GM23338 (cell line): ENCODE measurements at regions not wholly inside any gene's neighbourhood (a gene's known extent, or its start where the extent isn't known, plus 50 kb on each side); places are given as distances from the start of the nearest gene placed in this dataset.

Experiments used
- ATAC-seq: fragments of 200-7000 bp; cut with Tn5 transposase; 3 replicates; pipeline ENCODE4 v1.9.1; 2020
- DNase-seq: peaks from one replicate; pipeline ENCODE4 v3.0.0-alpha.2; 2015; ENCODE audit warnings: low spot score
- H2AFZ ChIP-seq: fragments of 200-600 bp; sonication (generic); 2 replicates; pipeline ENCODE4 v1.8.0; 2016; ENCODE audit warnings: antibody characterized with exemption, mild to moderate bottlenecking, moderate library complexity
- H3F3A ChIP-seq: fragments of 200-600 bp; sonication (generic); replicated peaks from 2 replicates; pipeline ENCODE4 v1.8.0; 2017; ENCODE audit warnings: antibody characterized with exemption, mixed run types, low read depth
- H3K27ac ChIP-seq: fragments of 200-600 bp; sonication (generic); 2 replicates; pipeline ENCODE4 v1.6.1; 2016; ENCODE audit warnings: low read depth
- H3K27me3 ChIP-seq: fragments of 200-600 bp; sonication (generic); 2 replicates; pipeline ENCODE4 v1.8.0; 2016; ENCODE audit warnings: mild to moderate bottlenecking, mixed run types, moderate library complexity; ENCODE audit not compliant: insufficient read depth
- H3K36me3 ChIP-seq: fragments of 200-600 bp; sonication (generic); 2 replicates; pipeline ENCODE4 v1.8.0; 2016; ENCODE audit warnings: mild to moderate bottlenecking; ENCODE audit not compliant: insufficient read depth
- H3K4me1 ChIP-seq: fragments of 200-600 bp; sonication (generic); 2 replicates; pipeline ENCODE4 v1.8.0; 2016; ENCODE audit warnings: mild to moderate bottlenecking, moderate library complexity; ENCODE audit not compliant: insufficient read depth
- H3K4me2 ChIP-seq: fragments of 200-600 bp; sonication (generic); 2 replicates; pipeline ENCODE4 v1.7.1; 2017; ENCODE audit warnings: mixed run types
- H3K4me3 ChIP-seq: fragments of 200-600 bp; sonication (generic); 2 replicates; pipeline ENCODE4 v1.6.1; 2016; ENCODE audit warnings: mixed run types
- H3K79me2 ChIP-seq: fragments of 200-600 bp; sonication (generic); replicated peaks from 2 replicates; pipeline ENCODE4 v1.8.0; 2017; ENCODE audit warnings: mild to moderate bottlenecking; ENCODE audit not compliant: insufficient read depth
- H3K9me2 ChIP-seq: fragments of 200-600 bp; sonication (generic); 2 replicates; pipeline ENCODE4 v1.8.0; 2017; ENCODE audit not compliant: insufficient read depth
- H4K20me1 ChIP-seq: fragments of 200-600 bp; sonication (generic); replicated peaks from 2 replicates; pipeline ENCODE4 v1.8.0; 2017; ENCODE audit warnings: mild to moderate bottlenecking; ENCODE audit not compliant: insufficient read depth
- H3K27ac Mint-ChIP-seq: 2 replicates; pipeline ENCODE4 v1.8.0; 2020; ENCODE audit warnings: inconsistent platforms, mild to moderate bottlenecking, moderate library complexity, mixed read lengths
- H3K27me3 Mint-ChIP-seq: 3 replicates; pipeline ENCODE4 v1.8.0; 2022; ENCODE audit warnings: low read depth, mild to moderate bottlenecking, moderate library complexity, mixed read lengths, inconsistent platforms; ENCODE audit not compliant: insufficient read depth, poor library complexity
- H3K36me3 Mint-ChIP-seq: 3 replicates; pipeline ENCODE4 v1.8.0; 2021; ENCODE audit warnings: low read depth, mild to moderate bottlenecking, inconsistent platforms, moderate library complexity, mixed read lengths
- H3K4me1 Mint-ChIP-seq: 3 replicates; pipeline ENCODE4 v1.8.0; 2020; ENCODE audit warnings: mild to moderate bottlenecking, inconsistent platforms, mixed read lengths
- H3K4me3 Mint-ChIP-seq: 3 replicates; pipeline ENCODE4 v1.8.0; 2021; ENCODE audit warnings: moderate library complexity, mild to moderate bottlenecking, inconsistent platforms, mixed read lengths
- H3K9me3 Mint-ChIP-seq: 3 replicates; pipeline ENCODE4 v1.8.0; 2020; ENCODE audit warnings: moderate library complexity, mild to moderate bottlenecking, inconsistent platforms, mixed read lengths
- ETS1 ChIP-seq: IDR thresholded peaks from 2 replicates; pipeline ENCODE4 v1.6.1; 2016; ENCODE audit warnings: antibody characterized with exemption
- EZH2 ChIP-seq: fragments of 200-600 bp; sonication (generic); IDR thresholded peaks from one replicate; pipeline ENCODE4 v1.8.0; 2017; ENCODE audit warnings: antibody characterized with exemption, mild to moderate bottlenecking, low read depth; ENCODE audit not compliant: unreplicated experiment
- EZH2phosphoT487 ChIP-seq: fragments of 200-600 bp; sonication (generic); IDR thresholded peaks from one replicate; pipeline ENCODE4 v1.8.1; 2018; ENCODE audit warnings: antibody characterized with exemption; ENCODE audit not compliant: unreplicated experiment
- NANOG ChIP-seq: IDR thresholded peaks from 2 replicates; pipeline ENCODE4 v1.6.1; 2016; ENCODE audit warnings: antibody characterized with exemption, borderline replicate concordance
- STAT1 ChIP-seq: IDR thresholded peaks from one replicate; pipeline ENCODE4 v1.6.1; 2016; ENCODE audit warnings: antibody characterized with exemption; ENCODE audit not compliant: unreplicated experiment
- ZNF114 ChIP-seq: fragments of 250-450 bp; sonication (Bioruptor Pico); IDR thresholded peaks from 2 replicates; pipeline ENCODE4 v1.5.0; 2020; ENCODE audit warnings: mild to moderate bottlenecking, moderate library complexity
- ZNF331 ChIP-seq: fragments of 250-450 bp; sonication (Bioruptor Pico); IDR thresholded peaks from 2 replicates; pipeline ENCODE4 v1.5.0; 2020; ENCODE audit warnings: low read depth, mild to moderate bottlenecking, moderate library complexity
- TF ChIP-seq, protein P1 (sequence below): fragments of 250-450 bp; sonication (Bioruptor Pico); IDR thresholded peaks from 2 replicates; pipeline ENCODE4 v1.5.0; 2020; ENCODE audit warnings: mild to moderate bottlenecking, moderate library complexity

- ATAC-seq, result no peak
- Histone ChIP-seq H2AFZ (no peak overlapping the region), H3K4me2 (no peak overlapping the region), H4K20me1 (no peaks in the 10 kb centered on the region), H3F3A (no peaks in the 10 kb centered on the region), H3K4me3 (no peak overlapping the region), H3K27me3 (no peaks in the 10 kb centered on the region), H3K36me3 (no peaks in the 10 kb centered on the region), H3K27ac (no peak overlapping the region), H3K4me1 (no peaks in the 10 kb centered on the region), H3K79me2 (no peaks in the 10 kb centered on the region), H3K9me2 (0 out of 2 replicates have a peak, but pooled peaks cover 5% of the 10 kb centered on the region)
- Mint-ChIP-seq H3K4me3 (no peak overlapping the region), H3K27ac (no peak overlapping the region), H3K4me1 (no peaks in the 10 kb centered on the region), H3K27me3 (no peaks in the 10 kb centered on the region), H3K36me3 (no peaks in the 10 kb centered on the region), H3K9me3 (peaks cover 7% of the 10 kb centered on the region; the same call in 2 of the 3 replicates)
- no peak for DNase-seq
- TF ChIP-seq ETS1 (no peak), NANOG (no peak), STAT1 (no peak), ZNF331 (no peak), EZH2 (no peak), ZNF114 (CRISPR knock-in tag) (no peak), EZH2phosphoT487 (no peak)
- TF ChIP-seq, protein P1, sequence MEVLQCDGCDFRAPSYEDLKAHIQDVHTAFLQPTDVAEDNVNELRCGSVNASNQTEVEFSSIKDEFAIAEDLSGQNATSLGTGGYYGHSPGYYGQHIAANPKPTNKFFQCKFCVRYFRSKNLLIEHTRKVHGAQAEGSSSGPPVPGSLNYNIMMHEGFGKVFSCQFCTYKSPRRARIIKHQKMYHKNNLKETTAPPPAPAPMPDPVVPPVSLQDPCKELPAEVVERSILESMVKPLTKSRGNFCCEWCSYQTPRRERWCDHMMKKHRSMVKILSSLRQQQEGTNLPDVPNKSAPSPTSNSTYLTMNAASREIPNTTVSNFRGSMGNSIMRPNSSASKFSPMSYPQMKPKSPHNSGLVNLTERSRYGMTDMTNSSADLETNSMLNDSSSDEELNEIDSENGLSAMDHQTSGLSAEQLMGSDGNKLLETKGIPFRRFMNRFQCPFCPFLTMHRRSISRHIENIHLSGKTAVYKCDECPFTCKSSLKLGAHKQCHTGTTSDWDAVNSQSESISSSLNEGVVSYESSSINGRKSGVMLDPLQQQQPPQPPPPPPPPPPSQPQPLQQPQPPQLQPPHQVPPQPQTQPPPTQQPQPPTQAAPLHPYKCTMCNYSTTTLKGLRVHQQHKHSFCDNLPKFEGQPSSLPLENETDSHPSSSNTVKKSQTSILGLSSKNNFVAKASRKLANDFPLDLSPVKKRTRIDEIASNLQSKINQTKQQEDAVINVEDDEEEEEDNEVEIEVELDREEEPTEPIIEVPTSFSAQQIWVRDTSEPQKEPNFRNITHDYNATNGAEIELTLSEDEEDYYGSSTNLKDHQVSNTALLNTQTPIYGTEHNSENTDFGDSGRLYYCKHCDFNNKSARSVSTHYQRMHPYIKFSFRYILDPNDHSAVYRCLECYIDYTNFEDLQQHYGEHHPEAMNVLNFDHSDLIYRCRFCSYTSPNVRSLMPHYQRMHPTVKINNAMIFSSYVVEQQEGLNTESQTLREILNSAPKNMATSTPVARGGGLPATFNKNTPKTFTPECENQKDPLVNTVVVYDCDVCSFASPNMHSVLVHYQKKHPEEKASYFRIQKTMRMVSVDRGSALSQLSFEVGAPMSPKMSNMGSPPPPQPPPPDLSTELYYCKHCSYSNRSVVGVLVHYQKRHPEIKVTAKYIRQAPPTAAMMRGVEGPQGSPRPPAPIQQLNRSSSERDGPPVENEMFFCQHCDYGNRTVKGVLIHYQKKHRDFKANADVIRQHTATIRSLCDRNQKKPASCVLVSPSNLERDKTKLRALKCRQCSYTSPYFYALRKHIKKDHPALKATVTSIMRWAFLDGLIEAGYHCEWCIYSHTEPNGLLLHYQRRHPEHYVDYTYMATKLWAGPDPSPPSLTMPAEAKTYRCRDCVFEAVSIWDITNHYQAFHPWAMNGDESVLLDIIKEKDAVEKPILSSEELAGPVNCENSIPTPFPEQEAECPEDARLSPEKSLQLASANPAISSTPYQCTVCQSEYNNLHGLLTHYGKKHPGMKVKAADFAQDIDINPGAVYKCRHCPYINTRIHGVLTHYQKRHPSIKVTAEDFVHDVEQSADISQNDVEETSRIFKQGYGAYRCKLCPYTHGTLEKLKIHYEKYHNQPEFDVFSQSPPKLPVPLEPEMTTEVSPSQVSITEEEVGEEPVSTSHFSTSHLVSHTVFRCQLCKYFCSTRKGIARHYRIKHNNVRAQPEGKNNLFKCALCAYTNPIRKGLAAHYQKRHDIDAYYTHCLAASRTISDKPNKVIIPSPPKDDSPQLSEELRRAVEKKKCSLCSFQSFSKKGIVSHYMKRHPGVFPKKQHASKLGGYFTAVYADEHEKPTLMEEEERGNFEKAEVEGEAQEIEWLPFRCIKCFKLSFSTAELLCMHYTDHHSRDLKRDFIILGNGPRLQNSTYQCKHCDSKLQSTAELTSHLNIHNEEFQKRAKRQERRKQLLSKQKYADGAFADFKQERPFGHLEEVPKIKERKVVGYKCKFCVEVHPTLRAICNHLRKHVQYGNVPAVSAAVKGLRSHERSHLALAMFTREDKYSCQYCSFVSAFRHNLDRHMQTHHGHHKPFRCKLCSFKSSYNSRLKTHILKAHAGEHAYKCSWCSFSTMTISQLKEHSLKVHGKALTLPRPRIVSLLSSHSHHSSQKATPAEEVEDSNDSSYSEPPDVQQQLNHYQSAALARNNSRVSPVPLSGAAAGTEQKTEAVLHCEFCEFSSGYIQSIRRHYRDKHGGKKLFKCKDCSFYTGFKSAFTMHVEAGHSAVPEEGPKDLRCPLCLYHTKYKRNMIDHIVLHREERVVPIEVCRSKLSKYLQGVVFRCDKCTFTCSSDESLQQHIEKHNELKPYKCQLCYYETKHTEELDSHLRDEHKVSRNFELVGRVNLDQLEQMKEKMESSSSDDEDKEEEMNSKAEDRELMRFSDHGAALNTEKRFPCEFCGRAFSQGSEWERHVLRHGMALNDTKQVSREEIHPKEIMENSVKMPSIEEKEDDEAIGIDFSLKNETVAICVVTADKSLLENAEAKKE (CRISPR knock-in tag), result no peak
Observed at GRCh38 chr20:22779878-22780277, 195.5 kb upstream of the FOXA2 start.
